GM18868 (cell line): ENCODE measurements at regions not wholly inside any gene's neighbourhood (a gene's known extent, or its start where the extent isn't known, plus 50 kb on each side); places are given as distances from the start of the nearest gene placed in this dataset.

Source experiments
- ATAC-seq: cut with Tn5 transposase; IDR thresholded peaks from one replicate; pipeline ENCODE4 v1.9.1; 2021; ENCODE audit warnings: mild to moderate bottlenecking, moderate library complexity; ENCODE audit not compliant: unreplicated experiment

DNA sequence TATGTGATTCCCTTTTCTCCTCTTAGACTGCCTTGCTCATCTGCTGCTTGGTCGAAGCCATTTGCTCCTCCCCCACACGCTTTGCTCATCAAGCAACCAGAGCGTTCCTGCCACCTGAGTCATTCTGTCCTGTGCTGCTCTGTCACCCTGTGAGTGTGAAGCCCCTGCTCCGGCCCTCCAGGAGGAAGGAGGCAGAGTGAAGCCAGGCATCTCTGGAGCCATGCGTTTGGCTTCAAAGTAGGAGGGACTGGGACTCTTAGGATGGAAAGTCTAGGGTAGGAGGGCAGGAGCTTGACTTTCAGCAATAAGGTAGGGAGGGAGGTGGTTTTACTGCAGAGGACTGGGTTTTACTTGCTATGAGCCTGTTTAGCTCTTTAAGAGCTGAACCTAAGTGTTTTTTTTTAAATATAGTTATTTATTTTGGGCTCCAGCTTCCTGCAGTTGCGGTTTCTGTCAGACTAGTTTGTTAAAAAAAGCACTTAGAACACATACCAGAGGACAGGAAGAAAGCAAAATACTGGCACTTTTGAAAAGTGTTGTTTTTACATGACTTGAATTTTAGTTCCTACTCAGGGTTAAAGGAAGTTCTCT is 63.6 kb downstream of the SPINK2 start:
- peak; percentile 96 for ATAC-seq

DNA sequence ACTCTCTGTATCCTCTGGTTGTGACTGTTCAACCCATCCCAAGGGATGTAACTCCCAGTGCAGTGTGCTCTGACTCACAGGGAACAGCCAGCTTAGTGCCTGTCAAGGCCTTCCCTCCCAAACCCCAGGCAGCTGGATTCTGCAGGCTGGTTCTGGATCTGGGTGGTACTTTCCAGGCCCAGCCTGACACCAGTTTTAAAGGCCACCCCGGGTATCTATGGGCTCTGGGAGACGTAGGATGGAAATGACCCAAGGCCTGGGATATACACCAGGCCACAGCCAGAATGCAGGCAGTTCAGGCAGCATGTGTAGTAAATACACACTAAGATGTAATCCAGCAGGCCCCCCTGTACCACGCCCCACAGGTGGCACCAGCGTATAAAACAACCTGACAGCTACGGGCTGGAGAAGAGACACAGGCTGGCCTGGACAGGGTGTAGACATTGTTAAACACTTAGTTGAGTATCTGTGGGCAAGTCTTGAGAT is 64.2 kb downstream of the SPINK2 start:
- peak; percentile 38 for ATAC-seq

DNA sequence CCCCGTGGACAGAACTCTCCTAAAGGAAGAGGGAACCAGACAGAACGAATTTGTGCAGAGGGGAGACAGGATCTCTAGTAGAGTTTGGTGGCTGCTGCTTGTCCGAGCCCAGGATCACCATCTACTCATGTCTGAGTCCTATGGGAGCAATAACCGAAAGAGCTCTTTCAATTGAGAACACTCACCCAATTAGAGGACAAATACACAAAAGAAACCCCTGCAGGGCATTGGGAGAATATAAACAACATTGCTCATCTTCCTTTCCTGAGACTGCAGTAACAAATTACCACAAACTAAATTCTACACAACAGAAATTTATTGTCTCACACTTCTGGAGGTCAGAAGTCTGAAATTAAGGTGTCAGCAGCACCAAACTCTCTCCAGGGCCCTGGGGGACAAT is 65.6 kb downstream of the SPINK2 start:
- no peak for ATAC-seq

DNA sequence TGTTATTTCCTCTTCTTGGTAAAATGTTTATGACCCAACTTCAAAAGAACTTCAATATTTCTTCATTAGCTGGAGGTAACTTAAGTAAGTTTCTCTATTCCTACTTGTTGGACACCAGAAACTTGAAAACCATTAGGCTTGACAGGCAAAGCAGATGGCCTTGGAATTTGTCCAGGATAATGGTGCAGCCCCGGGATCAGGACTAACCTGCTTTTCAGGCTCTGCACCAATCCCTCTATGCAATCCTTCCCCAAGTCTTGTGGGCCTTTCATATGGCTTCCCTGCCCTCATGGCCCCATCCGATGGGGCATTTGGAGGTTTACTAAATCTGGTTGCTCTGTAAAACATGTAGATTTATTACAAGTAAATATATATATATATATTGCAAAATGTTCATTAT is 68.5 kb downstream of the SPINK2 start:
- no peak for ATAC-seq

DNA sequence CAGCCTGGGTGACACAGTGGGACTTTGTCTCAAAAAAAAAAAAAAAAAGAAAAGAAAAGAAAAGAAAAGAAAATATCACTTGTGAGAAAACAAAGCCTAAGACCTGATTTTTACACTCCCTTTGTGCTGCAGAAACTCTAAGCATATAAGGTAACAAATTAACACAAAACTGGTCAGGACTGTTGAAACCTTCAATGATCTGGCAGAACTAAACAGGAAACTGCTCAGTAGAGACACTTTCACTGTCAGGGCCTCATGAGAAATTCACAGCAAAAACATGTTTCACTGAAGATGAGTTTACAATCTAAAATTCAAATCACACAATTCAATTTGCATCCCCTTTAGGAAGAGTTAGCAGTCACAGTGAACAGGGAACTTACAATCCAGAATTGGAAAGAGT is 69.1 kb upstream of the HOPX start:
- no peak for ATAC-seq

DNA sequence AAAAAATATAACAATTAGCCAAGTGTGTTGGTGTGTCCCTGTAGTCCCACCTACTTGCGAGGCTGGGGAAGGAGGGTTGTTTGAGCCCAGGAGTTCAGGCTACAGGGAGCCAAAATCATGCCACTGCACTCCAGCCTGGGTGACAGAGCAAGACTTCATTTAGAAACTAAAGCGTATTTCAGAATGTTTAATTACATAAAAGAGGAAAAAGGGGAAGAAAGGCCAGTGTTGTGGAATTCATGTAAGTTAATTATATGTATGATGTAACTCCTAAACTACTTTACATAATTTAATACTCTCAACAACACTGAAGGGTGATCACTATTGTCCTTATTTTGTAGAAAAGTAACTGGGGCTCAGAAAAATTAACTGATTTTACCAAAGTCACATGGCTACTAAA is 67.2 kb upstream of the HOPX start:
- ATAC-seq: no peak

DNA sequence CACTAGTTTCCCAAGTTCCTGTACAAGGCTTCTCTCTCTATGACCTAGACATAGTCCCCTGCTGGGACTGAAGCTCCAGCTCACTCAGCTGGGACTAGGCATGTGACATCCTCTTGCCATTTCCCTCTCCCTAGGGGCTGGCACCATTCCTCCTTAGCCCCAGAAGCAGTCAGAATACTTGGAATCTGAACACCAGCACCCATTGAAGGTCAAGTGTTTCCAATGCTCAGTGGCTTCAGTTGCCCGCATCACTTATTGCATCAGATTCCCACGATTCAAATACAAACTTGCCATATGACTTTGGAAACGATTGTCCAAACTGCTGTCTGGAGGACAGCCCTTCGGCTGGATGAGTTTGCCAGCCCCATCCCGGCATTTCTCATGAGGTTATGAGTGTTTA is 65.5 kb upstream of the HOPX start:
- ATAC-seq: no peak

DNA sequence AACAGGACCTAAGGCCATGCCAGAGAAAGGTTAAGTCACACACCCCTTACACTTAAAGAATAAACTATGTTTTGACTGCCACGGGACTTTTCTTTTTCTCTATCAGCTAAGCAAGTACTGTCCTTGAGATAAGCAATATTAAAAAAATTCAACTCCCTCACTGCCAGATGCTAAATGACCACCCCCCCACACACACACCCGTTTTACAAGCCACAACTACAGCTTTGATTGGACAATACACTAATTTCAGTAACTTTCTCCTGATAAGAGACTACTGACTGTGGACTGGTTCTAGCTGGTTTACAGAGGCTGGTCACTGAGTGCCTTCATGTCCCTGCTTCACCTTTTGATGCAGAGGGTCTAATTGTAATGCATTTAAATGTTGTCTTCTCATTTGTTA is 63.9 kb upstream of the HOPX start:
- no peak for ATAC-seq

DNA sequence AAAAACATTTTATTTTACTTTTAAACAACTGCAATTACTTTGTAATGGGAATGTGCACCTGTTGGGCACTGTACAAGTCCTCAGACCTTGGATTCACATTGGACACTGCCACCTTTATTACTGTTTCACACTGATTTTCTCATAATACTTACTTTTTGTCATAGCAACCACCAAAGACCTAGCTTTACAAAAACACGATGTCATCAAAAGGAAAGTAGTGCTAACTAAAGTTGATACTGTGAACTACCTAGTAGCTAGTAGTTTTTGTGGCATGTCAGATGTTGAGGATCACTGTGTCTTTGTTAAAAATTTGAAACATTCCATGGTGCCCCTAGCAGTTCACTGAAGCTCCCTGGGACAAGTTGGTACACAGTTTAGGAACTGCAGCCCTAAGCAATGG is 62.9 kb upstream of the HOPX start:
- ATAC-seq: no peak

DNA sequence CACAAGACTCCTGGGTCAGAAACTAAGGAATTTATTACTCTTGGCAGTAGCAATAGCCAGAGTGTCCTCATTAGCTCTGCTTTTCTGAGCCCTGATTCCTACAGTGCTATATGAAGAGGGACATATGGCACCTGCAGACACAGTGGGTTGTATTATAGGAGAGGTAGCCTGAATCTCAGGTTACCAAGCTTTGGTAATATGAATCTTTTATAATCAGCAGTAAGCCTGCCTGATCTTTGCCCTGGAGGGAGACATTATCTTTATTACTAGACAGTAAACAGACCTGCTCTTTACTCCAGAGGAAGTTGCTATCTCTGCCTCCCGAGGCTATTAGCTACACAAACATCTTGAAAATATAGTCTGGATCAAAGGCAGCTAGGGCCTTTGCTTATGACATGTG is 62.5 kb upstream of the HOPX start:
- no peak for ATAC-seq

DNA sequence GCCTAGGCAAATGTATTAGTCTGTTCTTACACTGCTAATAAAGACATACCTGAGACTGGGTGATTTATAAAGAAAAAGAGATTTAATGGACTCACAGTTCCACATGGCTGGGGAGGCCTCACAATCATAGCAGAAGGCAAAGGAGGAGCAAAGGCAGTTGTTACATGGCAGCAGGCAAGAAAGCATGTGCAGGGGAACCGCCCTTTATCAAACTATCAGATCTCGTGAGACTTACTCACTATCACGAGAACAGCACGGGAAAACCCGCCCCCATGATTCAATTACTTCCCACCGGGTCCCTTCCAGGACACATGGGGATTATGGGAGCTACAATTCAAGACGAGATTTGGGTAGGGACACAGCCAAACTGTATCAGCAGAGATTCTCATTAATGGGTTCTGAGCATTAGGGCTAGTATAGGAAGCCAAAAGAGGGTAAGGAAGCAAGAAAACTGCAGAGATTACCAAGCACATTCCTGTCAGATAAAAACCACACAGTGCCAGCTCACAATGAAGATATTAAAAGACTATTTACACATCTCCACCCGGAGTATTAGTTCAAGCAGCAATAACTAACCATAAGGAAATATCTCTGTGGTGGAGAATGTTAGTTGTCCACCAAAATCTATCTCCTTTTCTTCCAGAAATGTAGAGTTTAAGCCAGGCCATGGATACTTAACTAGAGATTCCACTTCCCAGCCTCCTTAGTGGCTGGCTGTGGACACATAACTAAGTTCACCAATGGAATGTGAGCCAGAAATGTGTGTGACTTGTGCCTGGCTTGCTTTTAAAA is 61.2 kb upstream of the HOPX start:
- ATAC-seq: no peak

DNA sequence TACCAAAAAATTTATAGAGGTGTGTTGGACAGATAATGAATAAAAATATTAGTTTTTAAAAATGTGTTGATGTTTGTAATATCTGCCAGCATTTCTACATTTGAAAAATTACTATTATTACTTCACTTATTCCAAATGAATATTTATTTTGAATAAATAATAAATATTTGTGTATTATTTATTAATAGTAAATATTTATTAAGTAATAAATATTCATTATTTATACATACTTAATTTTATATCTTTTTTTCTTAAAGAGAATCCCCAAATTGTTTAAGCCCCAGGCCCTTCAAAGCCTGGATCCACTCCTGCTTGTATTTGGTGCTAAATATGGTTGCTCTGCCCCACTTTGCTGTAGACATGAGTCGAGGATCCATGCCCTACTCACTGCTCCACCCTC is 60.5 kb upstream of the HOPX start:
- no peak for ATAC-seq

DNA sequence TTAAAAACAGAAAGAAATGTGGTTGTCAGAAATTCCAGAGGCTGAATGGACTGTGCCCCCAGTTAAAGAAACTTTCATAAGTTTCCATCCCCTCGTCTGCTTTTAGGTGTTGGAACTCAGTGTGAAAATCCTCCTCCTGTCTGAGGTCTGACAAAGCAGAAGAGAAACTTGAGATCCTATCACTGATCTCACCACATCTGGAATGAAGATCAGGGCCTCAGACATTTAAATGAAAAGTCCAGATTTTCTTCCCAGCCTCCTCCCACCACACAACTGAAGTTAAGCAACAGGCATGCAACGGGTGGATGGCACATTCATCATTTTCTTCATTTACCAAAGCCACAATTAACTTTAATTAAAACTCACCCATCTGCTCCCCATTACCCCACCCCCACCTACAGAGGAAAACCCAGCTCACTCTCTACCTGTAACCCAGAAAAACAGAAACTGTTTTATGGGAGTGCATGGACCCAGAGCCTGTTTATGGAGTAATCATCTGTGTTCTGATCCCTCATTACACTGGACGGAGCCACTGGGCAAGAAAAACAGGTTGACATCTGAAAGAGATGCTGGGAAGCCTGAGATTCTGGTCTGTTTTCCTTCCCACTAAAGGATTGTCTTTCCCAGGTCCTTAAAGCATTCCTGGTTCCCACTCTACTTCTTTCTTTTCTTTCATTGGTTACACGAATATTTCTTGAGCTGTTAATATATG is 58.1 kb upstream of the HOPX start:
- ATAC-seq: no peak

DNA sequence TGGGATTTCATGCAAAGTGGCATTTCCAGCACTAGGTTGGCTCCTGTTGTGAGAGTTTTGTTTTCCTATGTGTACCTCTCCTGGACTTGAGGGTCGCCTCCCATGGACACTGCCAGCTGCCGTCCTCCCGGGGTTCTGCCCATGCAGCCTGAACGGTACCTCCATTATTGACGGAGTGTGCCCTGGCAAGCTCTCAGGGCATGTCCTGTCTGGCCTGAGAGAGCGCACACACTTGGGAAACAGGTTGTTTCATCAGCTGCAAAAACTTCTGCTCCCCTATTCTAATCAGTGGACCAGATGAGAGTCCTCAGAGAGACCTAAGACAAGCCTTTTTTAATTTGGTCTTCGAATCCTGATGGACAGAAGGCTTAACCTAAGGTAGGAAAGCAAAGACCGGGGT is 56.6 kb upstream of the HOPX start:
- ATAC-seq: no peak

DNA sequence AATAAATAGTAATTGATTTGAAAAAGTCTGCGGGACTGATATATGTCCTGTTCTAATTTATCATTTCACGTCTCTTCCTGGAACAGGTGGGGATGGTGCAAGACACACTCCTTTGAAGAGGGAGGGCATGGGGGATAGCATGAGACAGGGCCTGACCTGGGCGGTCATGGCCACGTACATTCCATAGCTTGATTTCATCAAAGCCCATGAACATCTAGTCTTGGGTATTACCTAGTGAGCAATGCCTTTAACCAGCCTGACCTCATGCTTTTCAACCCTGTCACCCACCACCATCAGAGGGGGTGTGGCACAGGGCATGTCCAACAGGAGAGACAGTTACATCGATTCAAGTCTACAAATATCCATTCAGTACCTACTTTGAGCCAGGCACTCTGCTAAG is 52.3 kb upstream of the HOPX start:
- ATAC-seq: no peak

DNA sequence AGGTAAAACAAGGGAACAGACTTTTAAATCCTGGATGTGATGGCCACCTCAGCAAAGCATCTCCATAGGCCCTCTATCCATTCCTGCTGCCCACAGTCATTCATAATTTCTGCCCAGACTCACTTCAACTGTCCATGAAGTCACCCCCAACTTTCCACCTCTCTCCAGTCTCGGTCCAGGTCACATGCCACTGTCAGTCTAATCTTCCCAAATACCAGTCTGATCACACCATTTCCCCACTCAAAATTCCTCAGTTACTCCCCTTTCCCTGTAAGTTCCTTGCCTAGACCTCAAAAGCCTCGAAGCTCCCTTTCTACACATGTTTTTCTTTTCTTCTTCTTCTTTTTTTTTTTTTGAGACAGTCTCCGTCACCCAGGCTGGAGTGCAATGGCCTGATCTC is 51.2 kb upstream of the HOPX start:
- ATAC-seq: no peak

DNA sequence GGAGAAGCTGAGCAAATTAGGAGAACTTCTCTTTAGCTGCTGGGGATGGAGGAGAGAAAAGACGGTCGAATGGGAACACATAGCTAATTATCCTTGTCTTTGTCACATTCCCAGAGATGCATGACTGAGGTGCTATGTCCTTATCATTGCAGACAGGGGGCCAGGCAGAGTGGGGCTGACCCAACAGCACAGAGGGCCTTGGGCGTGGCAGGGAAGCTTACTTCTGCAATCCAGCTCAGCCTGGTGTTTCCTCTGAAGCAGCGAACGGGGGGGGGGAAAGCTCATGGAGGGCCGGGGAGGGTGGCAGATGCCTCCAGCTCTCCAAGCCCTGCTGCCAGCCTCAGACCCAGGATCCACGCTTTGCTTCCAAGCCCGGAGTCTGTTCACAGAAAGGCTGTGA is 50.8 kb upstream of the HOPX start:
- no peak for ATAC-seq
